Sigmoid colon (tissue), 4 donors: ENCODE measurements at regions not wholly inside any gene's neighbourhood (a gene's known extent, or its start where the extent isn't known, plus 50 kb on each side); places are given as distances from the start of the nearest gene placed in this dataset.

ENCODE experiments used
- EP300 ChIP-seq, 4 donors: sonication (generic); formaldehyde crosslinking; IDR thresholded peaks; one replicate each; pipeline ENCODE4 v1.6.1; 2017; ENCODE audit warnings: antibody characterized with exemption in 4 of 4
- POLR2A ChIP-seq, 2 donors: fragments of 450-650 bp; IDR thresholded peaks; one replicate each; pipeline ENCODE4 v1.6.1; 2016; ENCODE audit warnings: antibody characterized with exemption in 2 of 2, mild to moderate bottlenecking in 2 of 2, moderate library complexity in 2 of 2
- POLR2AphosphoS5 ChIP-seq, 4 donors: sonication (generic); formaldehyde crosslinking; IDR thresholded peaks; one replicate each; pipeline ENCODE4 v1.6.1; 2017; ENCODE audit warnings: antibody characterized with exemption in 4 of 4
- TF ChIP-seq, protein P1 (sequence below), 4 experiments: fragments of 450-650 bp in 3 of 4; fragments of 200-600 bp in 1 of 4; IDR thresholded peaks; one replicate each; pipeline ENCODE4 v1.5.1; 2016 to 2019; ENCODE audit warnings: antibody characterized with exemption in 4 of 4, mild to moderate bottlenecking in 3 of 4, moderate library complexity in 2 of 4

DNA sequence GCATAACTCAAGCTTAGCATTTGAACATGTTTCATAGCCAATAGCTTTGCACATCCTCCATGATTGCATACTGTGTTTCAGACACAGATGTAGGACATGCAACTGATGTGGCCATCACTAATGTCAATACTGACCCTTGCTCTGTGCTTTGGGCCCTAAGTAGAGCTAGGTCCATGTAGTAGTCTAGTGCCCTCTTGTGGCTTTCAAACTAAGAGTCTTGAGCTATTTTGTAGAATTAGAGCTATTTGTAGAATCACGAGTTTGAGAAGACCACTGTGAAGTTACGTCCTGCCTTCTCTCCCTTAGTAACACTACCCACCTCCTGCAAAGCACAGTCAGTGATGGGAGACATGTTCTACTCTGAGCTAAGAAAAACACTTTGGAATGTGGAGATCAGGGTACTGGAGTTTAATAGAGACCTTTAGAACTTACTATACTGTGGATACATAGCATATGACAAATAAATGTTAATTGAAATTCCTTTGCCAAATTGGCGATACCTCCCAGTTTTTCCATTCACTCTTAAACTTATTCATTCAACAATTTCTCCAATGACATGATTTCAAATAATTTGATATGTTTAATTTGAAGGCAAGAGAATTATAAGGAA, 306.5 kb upstream of the TNP1 start:
- TF ChIP-seq, protein P1, sequence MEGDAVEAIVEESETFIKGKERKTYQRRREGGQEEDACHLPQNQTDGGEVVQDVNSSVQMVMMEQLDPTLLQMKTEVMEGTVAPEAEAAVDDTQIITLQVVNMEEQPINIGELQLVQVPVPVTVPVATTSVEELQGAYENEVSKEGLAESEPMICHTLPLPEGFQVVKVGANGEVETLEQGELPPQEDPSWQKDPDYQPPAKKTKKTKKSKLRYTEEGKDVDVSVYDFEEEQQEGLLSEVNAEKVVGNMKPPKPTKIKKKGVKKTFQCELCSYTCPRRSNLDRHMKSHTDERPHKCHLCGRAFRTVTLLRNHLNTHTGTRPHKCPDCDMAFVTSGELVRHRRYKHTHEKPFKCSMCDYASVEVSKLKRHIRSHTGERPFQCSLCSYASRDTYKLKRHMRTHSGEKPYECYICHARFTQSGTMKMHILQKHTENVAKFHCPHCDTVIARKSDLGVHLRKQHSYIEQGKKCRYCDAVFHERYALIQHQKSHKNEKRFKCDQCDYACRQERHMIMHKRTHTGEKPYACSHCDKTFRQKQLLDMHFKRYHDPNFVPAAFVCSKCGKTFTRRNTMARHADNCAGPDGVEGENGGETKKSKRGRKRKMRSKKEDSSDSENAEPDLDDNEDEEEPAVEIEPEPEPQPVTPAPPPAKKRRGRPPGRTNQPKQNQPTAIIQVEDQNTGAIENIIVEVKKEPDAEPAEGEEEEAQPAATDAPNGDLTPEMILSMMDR (IDR thresholded peaks at IDR 0.05) = peak in 3 of 4 experiments; percentile 30 to 50 (median 32)
- TF ChIP-seq POLR2A (IDR thresholded peaks at IDR 0.05) = no peak
- no peak for TF ChIP-seq EP300 (IDR thresholded peaks at IDR 0.05)
- no peak for TF ChIP-seq POLR2AphosphoS5 (IDR thresholded peaks at IDR 0.05)
